ENCODE measurements at regions not wholly inside any gene's neighbourhood (a gene's known extent, or its start where the extent isn't known, plus 50 kb on each side); places are given as distances from the start of the nearest gene placed in this dataset.

DNA sequence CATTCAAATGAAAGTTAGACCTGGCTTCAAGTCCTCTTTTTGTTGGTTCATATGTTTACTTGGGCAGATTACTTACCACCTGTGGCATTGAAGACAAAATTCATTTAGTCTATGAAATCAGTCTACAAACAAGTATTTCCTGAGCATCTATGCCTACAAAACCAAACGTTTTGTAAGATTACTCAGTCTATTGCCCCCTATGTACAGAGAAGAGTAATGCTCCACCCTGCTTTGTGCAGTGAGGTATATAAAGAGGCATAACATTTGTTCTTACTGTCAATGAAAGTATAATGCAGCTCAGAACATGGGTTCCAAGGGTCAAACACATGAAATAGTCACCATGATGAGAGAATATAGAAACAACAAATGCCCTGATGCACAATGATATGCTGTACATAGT, 580.7 kb downstream of the KIF4B start:
- no peak for TF ChIP-seq RARB (CRISPR knock-in tag; IDR thresholded peaks at IDR 0.05)
- TF ChIP-seq ISL1 (CRISPR knock-in tag; IDR thresholded peaks at IDR 0.05): no peak

All from SK-N-SH treated with all-trans-retinoic acid at 6 μM for 48 hours (cell line).